Tibial nerve (tissue), 3 donors: ENCODE measurements at regions not wholly inside any gene's neighbourhood (a gene's known extent, or its start where the extent isn't known, plus 50 kb on each side); places are given as distances from the start of the nearest gene placed in this dataset.

Source experiments
- POLR2A ChIP-seq, 2 donors: fragments of 450-650 bp; IDR thresholded peaks; one replicate each; pipeline ENCODE4 v1.6.1; 2017; ENCODE audit warnings: antibody characterized with exemption in 2 of 2, mild to moderate bottlenecking in 2 of 2, moderate library complexity in 2 of 2
- TF ChIP-seq, protein P1 (sequence below), 5 experiments: fragments of 200-600 bp in 3 of 5; fragments of 450-650 bp in 2 of 5; sonication (generic) in 3 of 5; IDR thresholded peaks; one replicate each; pipeline ENCODE4 v1.5.1; 2016 to 2019; ENCODE audit warnings: antibody characterized with exemption in 5 of 5, mild to moderate bottlenecking in 3 of 5, moderate library complexity in 2 of 5

- TF ChIP-seq POLR2A (IDR thresholded peaks at IDR 0.05) = no peak
- TF ChIP-seq, protein P1, sequence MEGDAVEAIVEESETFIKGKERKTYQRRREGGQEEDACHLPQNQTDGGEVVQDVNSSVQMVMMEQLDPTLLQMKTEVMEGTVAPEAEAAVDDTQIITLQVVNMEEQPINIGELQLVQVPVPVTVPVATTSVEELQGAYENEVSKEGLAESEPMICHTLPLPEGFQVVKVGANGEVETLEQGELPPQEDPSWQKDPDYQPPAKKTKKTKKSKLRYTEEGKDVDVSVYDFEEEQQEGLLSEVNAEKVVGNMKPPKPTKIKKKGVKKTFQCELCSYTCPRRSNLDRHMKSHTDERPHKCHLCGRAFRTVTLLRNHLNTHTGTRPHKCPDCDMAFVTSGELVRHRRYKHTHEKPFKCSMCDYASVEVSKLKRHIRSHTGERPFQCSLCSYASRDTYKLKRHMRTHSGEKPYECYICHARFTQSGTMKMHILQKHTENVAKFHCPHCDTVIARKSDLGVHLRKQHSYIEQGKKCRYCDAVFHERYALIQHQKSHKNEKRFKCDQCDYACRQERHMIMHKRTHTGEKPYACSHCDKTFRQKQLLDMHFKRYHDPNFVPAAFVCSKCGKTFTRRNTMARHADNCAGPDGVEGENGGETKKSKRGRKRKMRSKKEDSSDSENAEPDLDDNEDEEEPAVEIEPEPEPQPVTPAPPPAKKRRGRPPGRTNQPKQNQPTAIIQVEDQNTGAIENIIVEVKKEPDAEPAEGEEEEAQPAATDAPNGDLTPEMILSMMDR (IDR thresholded peaks at IDR 0.05) = no peak
These were observed 116.4 kb upstream of the SGK1 start for GRCh38 chr6:134434019-134434942.
